ENCODE measurements at regions not wholly inside any gene's neighbourhood (a gene's known extent, or its start where the extent isn't known, plus 50 kb on each side); places are given as distances from the start of the nearest gene placed in this dataset.

- Mint-ChIP-seq H3K4me3 (no peak overlapping the region), H3K36me3 (no peaks in the 10 kb centered on the region), H3K4me1 (no peaks in the 10 kb centered on the region), H3K27ac (no peak overlapping the region), H3K9me3 (peaks cover 4 to 6% of the 10 kb centered on the region in 2 donors), H3K27me3 (peaks cover 0 to 23% of the 10 kb centered on the region in 2 donors)
- ATAC-seq (replicated peaks) = no peak
- no peak for DNase-seq
Observed at GRCh38 chr5:171579976-171580411, 160.5 kb downstream of the FGF18 start.

DNA sequence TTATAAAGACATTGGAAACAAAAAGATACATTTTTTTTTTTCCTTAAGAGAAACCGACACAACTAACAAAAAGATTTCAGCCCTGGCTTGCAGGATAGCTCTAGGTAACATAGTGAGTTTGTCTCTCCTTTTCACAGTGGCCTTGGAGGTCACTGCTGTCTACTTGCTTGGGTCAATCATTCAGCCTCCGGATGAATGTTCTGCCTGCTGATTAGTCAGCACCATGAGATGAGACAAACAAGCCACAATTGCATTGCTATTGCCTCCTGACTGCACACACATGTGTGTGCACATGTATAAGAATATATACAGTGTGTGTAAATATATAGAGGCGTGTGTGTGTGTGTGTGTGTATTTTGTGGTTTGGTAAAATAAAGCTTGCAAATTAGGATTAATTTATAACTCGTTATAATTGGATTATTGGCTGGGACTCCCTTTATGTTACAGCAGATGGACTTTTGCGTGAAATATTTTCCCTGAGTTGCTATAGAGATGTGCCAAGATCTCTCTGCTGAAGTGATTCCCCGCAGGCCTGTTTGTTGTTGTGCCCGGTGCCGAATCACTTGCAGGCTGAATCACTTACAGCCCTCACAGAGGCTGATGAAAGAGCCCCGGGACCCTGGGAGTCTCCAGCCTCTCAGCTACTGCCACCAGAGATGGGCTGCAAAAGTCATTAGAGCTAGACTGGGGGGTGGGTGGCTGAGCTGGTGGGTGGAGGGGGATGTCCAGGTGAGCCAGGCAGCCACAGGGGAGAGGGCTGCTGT is 161.2 kb downstream of the FGF18 start:
- Mint-ChIP-seq H3K9me3 (peaks cover 4 to 6% of the 10 kb centered on the region in 2 donors), H3K4me1 (no peaks in the 10 kb centered on the region), H3K36me3 (no peaks in the 10 kb centered on the region), H3K27me3 (peaks cover 0 to 19% of the 10 kb centered on the region in 2 donors), H3K4me3 (no peak overlapping the region), H3K27ac (no peak overlapping the region)
- DNase-seq (no peak), ATAC-seq (replicated peaks) (no peak)

GRCh38 chr5:171581781-171582180 is 162.3 kb downstream of the FGF18 start:
- peaks cover 0 to 2% of the 10 kb centered on the region in 2 donors for H3K9me3 Mint-ChIP-seq
- no peak overlapping the region for H3K4me3 Mint-ChIP-seq
- no peaks in the 10 kb centered on the region for H3K4me1 Mint-ChIP-seq
- H3K36me3 Mint-ChIP-seq = no peaks in the 10 kb centered on the region
- peaks cover 0 to 13% of the 10 kb centered on the region in 2 donors for H3K27me3 Mint-ChIP-seq
- H3K27ac Mint-ChIP-seq = no peak overlapping the region
- DNase-seq (no peak), ATAC-seq (replicated peaks) (no peak)

DNA sequence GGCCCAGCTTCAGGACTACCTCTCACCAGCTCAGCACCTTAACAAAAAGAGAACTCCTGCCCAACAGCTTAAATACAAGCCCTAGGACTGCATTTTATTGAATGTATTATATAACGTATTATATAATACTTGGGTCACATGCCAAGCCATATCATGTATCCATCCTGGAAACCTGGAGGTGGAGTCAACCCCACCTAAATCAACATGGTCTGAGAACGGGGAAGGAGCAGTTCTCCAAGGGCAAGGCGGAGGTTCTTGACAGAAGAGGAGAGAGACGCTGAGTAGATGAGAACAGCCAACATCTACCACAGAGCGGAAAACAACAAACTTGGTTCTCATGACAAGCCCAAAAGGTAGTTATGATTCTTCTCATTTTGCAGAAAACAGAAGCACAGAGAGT is 163.4 kb downstream of the FGF18 start:
- ATAC-seq (replicated peaks) = no peak
- H3K4me1 Mint-ChIP-seq = no peaks in the 10 kb centered on the region
- no peak overlapping the region for H3K4me3 Mint-ChIP-seq
- no peak for DNase-seq
- peaks cover 0 to 8% of the 10 kb centered on the region in 2 donors for H3K27me3 Mint-ChIP-seq
- peaks cover 0 to 2% of the 10 kb centered on the region in 2 donors for H3K9me3 Mint-ChIP-seq
- H3K27ac Mint-ChIP-seq = no peak overlapping the region
- H3K36me3 Mint-ChIP-seq = no peaks in the 10 kb centered on the region

DNA sequence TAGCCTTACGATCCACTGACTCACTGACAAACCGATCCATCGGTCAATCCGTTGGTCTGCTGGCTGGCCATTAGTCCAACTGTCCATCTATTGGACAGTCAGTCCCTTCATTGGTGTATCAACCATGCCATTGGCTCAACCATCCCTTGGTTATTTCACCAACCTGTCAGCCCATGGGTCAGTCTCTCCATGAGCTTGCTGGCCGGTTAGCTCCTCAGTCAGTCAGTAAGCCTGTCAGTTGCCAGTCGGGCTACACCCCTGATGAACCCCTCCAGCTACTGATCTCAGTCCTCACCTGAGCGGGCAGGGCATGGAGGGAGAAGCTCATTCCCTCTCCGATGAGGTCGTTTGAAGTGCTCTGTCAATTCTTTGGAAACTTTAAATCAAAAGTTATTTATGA is 166.5 kb downstream of the FGF18 start:
- Mint-ChIP-seq H3K27ac (no peak overlapping the region), H3K36me3 (no peaks in the 10 kb centered on the region), H3K9me3 (peaks cover 0 to 2% of the 10 kb centered on the region in 2 donors), H3K4me1 (no peaks in the 10 kb centered on the region), H3K4me3 (no peak overlapping the region), H3K27me3 (peaks cover 0 to 9% of the 10 kb centered on the region in 2 donors)
- no peak for ATAC-seq (replicated peaks)
- no peak for DNase-seq

- H3K27ac Mint-ChIP-seq = no peak overlapping the region
- DNase-seq (no peak), ATAC-seq (replicated peaks) (no peak)
- H3K27me3 Mint-ChIP-seq = peaks cover 0 to 9% of the 10 kb centered on the region in 2 donors
- H3K4me1 Mint-ChIP-seq = no peaks in the 10 kb centered on the region
- H3K9me3 Mint-ChIP-seq = peaks cover 0 to 2% of the 10 kb centered on the region in 2 donors
- H3K36me3 Mint-ChIP-seq = no peaks in the 10 kb centered on the region
- no peak overlapping the region for H3K4me3 Mint-ChIP-seq
Observed at GRCh38 chr5:171586436-171586835, 167.0 kb downstream of the FGF18 start.

DNA sequence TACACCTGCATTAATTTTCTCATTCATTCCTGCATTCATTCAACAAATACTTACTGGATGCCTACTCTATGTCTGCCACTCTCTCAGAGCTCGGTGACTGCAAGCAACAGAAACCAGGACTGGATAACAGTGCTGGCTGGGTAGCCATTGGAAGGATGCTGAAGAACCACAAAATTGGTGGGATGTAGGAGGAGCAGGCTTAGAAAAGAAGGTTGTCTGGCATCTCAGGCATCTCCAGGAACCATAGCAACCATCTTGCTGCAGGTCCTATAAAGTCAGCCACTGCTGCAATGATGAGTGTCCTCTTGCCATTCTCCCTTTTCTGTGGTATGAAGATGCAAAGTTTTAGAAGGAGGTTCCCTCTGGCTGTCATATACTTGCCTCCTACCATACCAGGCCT is 168.6 kb downstream of the FGF18 start:
- Mint-ChIP-seq H3K9me3 (no peaks in the 10 kb centered on the region), H3K36me3 (no peaks in the 10 kb centered on the region), H3K4me3 (no peak overlapping the region), H3K27me3 (peaks cover 0 to 9% of the 10 kb centered on the region in 2 donors), H3K27ac (no peak overlapping the region), H3K4me1 (no peaks in the 10 kb centered on the region)
- ATAC-seq (replicated peaks) (no peak), DNase-seq (no peak)

GRCh38 chr5:171588790-171589189 is 169.3 kb downstream of the FGF18 start:
- no peak overlapping the region for H3K4me3 Mint-ChIP-seq

GRCh38 chr5:171589461-171589860 is 170.0 kb downstream of the FGF18 start:
- ATAC-seq (replicated peaks) (no peak), DNase-seq (no peak)
- Mint-ChIP-seq H3K27ac (no peak overlapping the region), H3K27me3 (peaks cover 0 to 8% of the 10 kb centered on the region in 2 donors), H3K36me3 (no peaks in the 10 kb centered on the region), H3K4me3 (no peak overlapping the region), H3K9me3 (no peaks in the 10 kb centered on the region), H3K4me1 (no peaks in the 10 kb centered on the region)

More at GRCh38 chr5:171588790-171589189, 169.3 kb downstream of the FGF18 start:
- Mint-ChIP-seq H3K9me3 (no peaks in the 10 kb centered on the region), H3K4me1 (no peaks in the 10 kb centered on the region), H3K27me3 (peaks cover 0 to 9% of the 10 kb centered on the region in 2 donors), H3K36me3 (no peaks in the 10 kb centered on the region), H3K27ac (no peak overlapping the region)
- ATAC-seq (replicated peaks) (no peak), DNase-seq (no peak)

DNA sequence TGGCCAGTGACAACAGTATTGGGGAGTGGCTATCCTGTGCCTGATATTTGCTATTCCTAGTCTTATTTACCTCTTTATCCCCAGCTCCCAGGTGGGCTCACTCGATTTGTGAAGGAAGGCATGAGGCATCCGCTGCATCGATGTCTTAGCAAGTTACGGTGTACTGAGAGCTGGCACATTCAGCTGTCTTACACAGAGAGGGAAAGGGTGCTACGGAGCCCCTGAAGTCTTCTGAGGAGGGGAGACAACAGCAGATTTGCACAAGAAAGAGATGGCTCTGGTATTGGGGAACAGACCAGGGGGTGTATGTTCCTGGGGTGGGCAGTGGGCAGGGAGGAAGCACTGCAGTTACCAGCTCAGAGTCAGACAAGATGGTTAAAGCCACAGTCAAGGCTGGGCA is 172.6 kb downstream of the FGF18 start:
- ATAC-seq (replicated peaks) (no peak), DNase-seq (no peak)
- Mint-ChIP-seq H3K4me1 (no peaks in the 10 kb centered on the region), H3K9me3 (peaks cover 0 to 4% of the 10 kb centered on the region in 2 donors), H3K27ac (no peak overlapping the region), H3K27me3 (peaks cover 0 to 5% of the 10 kb centered on the region in 2 donors), H3K36me3 (peaks cover 0 to 3% of the 10 kb centered on the region in 2 donors), H3K4me3 (no peak overlapping the region)

DNA sequence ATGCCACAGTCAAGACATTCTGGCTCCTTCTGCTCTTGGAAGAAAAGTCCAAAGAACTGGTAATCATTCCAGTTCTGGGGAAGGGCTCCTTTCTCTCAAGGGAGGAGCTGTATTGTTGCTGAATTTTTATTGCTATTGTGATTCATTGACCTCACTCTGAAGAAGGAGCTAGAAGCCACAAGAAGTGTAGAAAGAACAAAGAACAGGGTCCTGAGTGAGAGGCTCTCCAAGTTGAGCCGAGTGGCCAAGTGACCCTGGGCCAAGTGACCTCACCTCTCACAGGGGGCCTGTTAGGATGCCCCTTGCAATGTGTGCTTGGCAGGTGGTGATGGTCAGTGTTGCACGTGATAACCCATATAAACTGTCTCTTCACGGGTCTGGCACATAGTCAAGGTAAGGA is 173.3 kb downstream of the FGF18 start:
- no peak overlapping the region for H3K4me3 Mint-ChIP-seq
- no peak overlapping the region for H3K27ac Mint-ChIP-seq
- H3K27me3 Mint-ChIP-seq = peaks cover 5 to 9% of the 10 kb centered on the region in 2 donors
- H3K9me3 Mint-ChIP-seq = peaks cover 3 to 7% of the 10 kb centered on the region in 2 donors
- no peaks in the 10 kb centered on the region for H3K4me1 Mint-ChIP-seq
- DNase-seq (no peak), ATAC-seq (replicated peaks) (no peak)
- peaks cover 0 to 3% of the 10 kb centered on the region in 2 donors for H3K36me3 Mint-ChIP-seq

GRCh38 chr5:171593401-171593800 is 174.0 kb downstream of the FGF18 start:
- H3K4me1 Mint-ChIP-seq = no peaks in the 10 kb centered on the region
- peaks cover 3 to 7% of the 10 kb centered on the region in 2 donors for H3K9me3 Mint-ChIP-seq
- H3K4me3 Mint-ChIP-seq = no peak overlapping the region
- H3K36me3 Mint-ChIP-seq = peaks cover 0 to 3% of the 10 kb centered on the region in 2 donors
- H3K27ac Mint-ChIP-seq = no peak overlapping the region
- DNase-seq (no peak), ATAC-seq (replicated peaks) (no peak)
- H3K27me3 Mint-ChIP-seq = peaks cover 5 to 13% of the 10 kb centered on the region in 2 donors

- H3K4me3 Mint-ChIP-seq = no peak overlapping the region
- H3K4me1 Mint-ChIP-seq = no peaks in the 10 kb centered on the region
- peaks cover 0 to 3% of the 10 kb centered on the region in 2 donors for H3K36me3 Mint-ChIP-seq
- no peak overlapping the region for H3K27ac Mint-ChIP-seq
- ATAC-seq (replicated peaks) (no peak), DNase-seq (no peak)
- H3K27me3 Mint-ChIP-seq = peaks cover 5 to 19% of the 10 kb centered on the region in 2 donors
- H3K9me3 Mint-ChIP-seq = peaks cover 3 to 7% of the 10 kb centered on the region in 2 donors
Observed at GRCh38 chr5:171593976-171594375, 174.5 kb downstream of the FGF18 start.

DNA sequence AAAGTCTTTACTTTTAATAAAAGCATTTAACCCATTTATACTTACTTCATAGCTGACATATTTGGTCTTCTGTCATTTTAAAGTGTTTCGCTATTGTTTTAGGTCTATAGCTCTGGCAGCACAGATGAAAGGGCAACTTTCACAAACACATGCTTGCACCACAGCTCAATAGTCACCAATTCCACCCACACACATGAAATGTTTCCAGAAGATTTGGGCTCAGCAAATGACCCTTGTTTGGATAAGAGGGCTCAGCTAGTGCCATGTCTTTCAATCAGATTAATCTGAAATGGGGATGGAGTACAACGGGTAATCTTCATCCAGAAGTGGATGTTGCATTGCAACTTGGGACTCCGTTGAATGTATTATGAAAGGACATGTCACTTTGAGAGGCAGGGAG is 176.0 kb downstream of the FGF18 start:
- Mint-ChIP-seq H3K4me1 (peaks cover 4% of the 10 kb centered on the region in 2 donors), H3K27ac (no peak overlapping the region), H3K9me3 (peaks cover 3 to 7% of the 10 kb centered on the region in 2 donors), H3K36me3 (peaks cover 0 to 3% of the 10 kb centered on the region in 2 donors), H3K4me3 (no peak overlapping the region), H3K27me3 (peaks cover 17 to 20% of the 10 kb centered on the region in 2 donors)
- ATAC-seq (replicated peaks) (peak in 1 of 2 donors; percentile 15), DNase-seq (no peak)

DNA sequence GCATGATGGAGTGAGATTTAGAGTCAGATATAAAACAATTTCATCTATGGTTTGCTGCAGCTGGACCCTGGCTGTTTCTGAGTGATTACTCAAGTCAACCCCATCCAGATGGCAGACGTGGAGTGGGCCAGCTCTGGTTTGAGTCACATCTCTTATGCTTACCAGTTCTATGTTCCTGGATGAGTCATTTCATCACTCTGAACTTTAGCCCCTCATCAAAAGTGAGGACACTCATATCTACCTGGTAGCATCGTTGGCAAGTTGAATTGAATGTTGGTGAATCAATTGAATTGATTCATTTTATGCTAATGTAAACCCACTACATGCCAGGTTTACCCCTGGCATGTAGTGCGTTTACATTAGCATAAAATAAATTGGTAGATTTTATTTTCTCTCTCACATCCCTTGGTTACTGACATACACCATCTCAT is 176.4 kb downstream of the FGF18 start:
- Mint-ChIP-seq H3K4me1 (peaks cover 7 to 8% of the 10 kb centered on the region in 2 donors), H3K9me3 (peaks cover 3 to 7% of the 10 kb centered on the region in 2 donors), H3K27ac (no peak overlapping the region), H3K36me3 (peaks cover 0 to 3% of the 10 kb centered on the region in 2 donors), H3K4me3 (no peak overlapping the region), H3K27me3 (peaks cover 21 to 24% of the 10 kb centered on the region in 2 donors)
- DNase-seq (peak; percentile 11), ATAC-seq (replicated peaks) (peak; percentile 70 to 88)

Data from stimulated activated naive B cell treated with anti-CD40 and anti-IgM and Interleukin-4, amounts not matched to agents 10 μg/mL and 1 μg/mL and 100 μg/mL, for 72 hours (primary cell).